Retinal pigment epithelial cell (primary cell): ENCODE measurements at regions not wholly inside any gene's neighbourhood (a gene's known extent, or its start where the extent isn't known, plus 50 kb on each side); places are given as distances from the start of the nearest gene placed in this dataset.

ENCODE experiments used
- DNase-seq: peaks from one replicate; pipeline ENCODE4 v3.0.0-alpha.2; 2010; ENCODE audit warnings: low read depth
- H3K4me3 ChIP-seq: 2 replicates; pipeline ENCODE4 v1.5.1; 2011; ENCODE audit warnings: mild to moderate bottlenecking, low read length, control low read depth, moderate library complexity
- CTCF ChIP-seq: conservative IDR thresholded peaks from 2 replicates; pipeline ENCODE4 v1.5.1; 2011; ENCODE audit warnings: low read depth, low read length, control low read depth, inconsistent platforms

- DNase-seq: peak; percentile 1
- TF ChIP-seq CTCF: no peak
- H3K4me3 ChIP-seq: no peak overlapping the region
Observed at GRCh38 chr16:65782611-65783600, 583.6 kb upstream of the CDH5 start.

- no peak overlapping the region for H3K4me3 ChIP-seq
- TF ChIP-seq CTCF: no peak
- DNase-seq: no peak
Observed at GRCh38 chr16:65781855-65782254, 584.6 kb upstream of the CDH5 start.

- no peak for TF ChIP-seq CTCF
- no peak for DNase-seq
- no peak overlapping the region for H3K4me3 ChIP-seq
Observed at GRCh38 chr16:65781363-65781762, 585.1 kb upstream of the CDH5 start.

GRCh38 chr16:65779201-65779600, 587.3 kb upstream of the CDH5 start:
- H3K4me3 ChIP-seq: no peak overlapping the region
- no peak for TF ChIP-seq CTCF
- DNase-seq: no peak

- TF ChIP-seq CTCF: no peak
- H3K4me3 ChIP-seq: no peak overlapping the region
- no peak for DNase-seq
Observed at GRCh38 chr16:65776639-65777183, 589.8 kb upstream of the CDH5 start.

- H3K4me3 ChIP-seq: no peak overlapping the region
- no peak for DNase-seq
- TF ChIP-seq CTCF: no peak
Observed at GRCh38 chr16:65775829-65776228, 590.7 kb upstream of the CDH5 start.

GRCh38 chr16:65774350-65774749, 592.1 kb upstream of the CDH5 start:
- no peak for TF ChIP-seq CTCF
- no peak overlapping the region for H3K4me3 ChIP-seq
- DNase-seq: no peak
